ENCODE measurements at regions not wholly inside any gene's neighbourhood (a gene's known extent, or its start where the extent isn't known, plus 50 kb on each side); places are given as distances from the start of the nearest gene placed in this dataset.

DNA sequence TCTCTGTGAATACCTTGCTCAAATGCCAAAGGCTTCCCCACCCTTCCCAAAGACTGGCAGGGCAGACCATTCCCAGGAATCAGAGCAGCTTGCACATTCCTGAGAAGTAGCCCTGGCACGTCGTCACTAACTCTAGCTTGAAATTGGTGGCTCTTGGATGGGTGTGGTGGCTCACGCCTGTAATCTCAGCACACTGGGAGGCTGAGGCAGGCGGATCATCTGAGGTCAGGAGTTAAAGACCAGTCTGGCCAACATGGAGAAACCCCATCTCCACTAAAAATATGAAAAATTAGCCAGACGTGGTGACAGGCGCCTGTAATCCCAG, 108.2 kb upstream of the MPP7 start:
- Histone ChIP-seq H3K27ac (ENCODE audit: insufficient read depth, low read depth, low read length) (no peak overlapping the region), H3K79me2 (ENCODE audit: control insufficient read depth, insufficient read depth, low read length) (no peaks in the 10 kb centered on the region), H4K20me1 (replicated peaks; ENCODE audit: control insufficient read depth, extremely low read depth, insufficient read depth, low read length) (no peaks in the 10 kb centered on the region), H3K27me3 (ENCODE audit: control insufficient read depth in 2 of 2, insufficient read depth in 2 of 2, low read length in 2 of 2) (no peaks in the 10 kb centered on the region), H3K4me1 (ENCODE audit: control insufficient read depth, extremely low read depth, insufficient read depth, low read length) (no peaks in the 10 kb centered on the region), H2AFZ (ENCODE audit: low read depth, low read length) (no peak overlapping the region), H3K4me2 (ENCODE audit: insufficient read depth, low read length) (no peak overlapping the region), H3K9me1 (replicated peaks; ENCODE audit: control insufficient read depth, extremely low read depth, insufficient read depth, low read length) (no peaks in the 10 kb centered on the region), H3K36me3 (ENCODE audit: control insufficient read depth in 2 of 2, extremely low read depth in 1 of 2, insufficient read depth in 2 of 2, low read length in 2 of 2) (no peaks in the 10 kb centered on the region), H3K4me3 (replicated peaks in 1 of 3; ENCODE audit: insufficient read depth in 1 of 3, low read depth in 1 of 3, low read length in 3 of 3) (no peak overlapping the region), H3K9ac (replicated peaks; ENCODE audit: extremely low read depth, insufficient read depth, low read length) (no peak overlapping the region), H3K9me3 (replicated peaks; ENCODE audit: control insufficient read depth, insufficient read depth, low read length) (no peaks in the 10 kb centered on the region)
- dilution Hi-C loops (cut with MboI; ENCODE audit: extremely low pct_ligation_motif_present, low sequenced_read_pairs) (no loop called here), intact Hi-C loops (cut with micrococcal nuclease) (no loop called here)
- no peak for TF ChIP-seq EZH2 (IDR thresholded peaks at IDR 0.05; ENCODE audit: borderline replicate concordance, low read depth, low read length, severe bottlenecking)
- TF ChIP-seq, protein P1, sequence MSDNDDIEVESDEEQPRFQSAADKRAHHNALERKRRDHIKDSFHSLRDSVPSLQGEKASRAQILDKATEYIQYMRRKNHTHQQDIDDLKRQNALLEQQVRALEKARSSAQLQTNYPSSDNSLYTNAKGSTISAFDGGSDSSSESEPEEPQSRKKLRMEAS (IDR thresholded peaks at IDR 0.05; ENCODE audit: insufficient read depth, insufficient read length), result no peak
- TF ChIP-seq FOS (IDR thresholded peaks at IDR 0.05; ENCODE audit: borderline replicate concordance, insufficient read depth, low read length), result no peak
- no peak for TF ChIP-seq JUN (IDR thresholded peaks at IDR 0.05; ENCODE audit: borderline replicate concordance, insufficient read depth, insufficient read length, low read depth)
- TF ChIP-seq, protein P2, sequence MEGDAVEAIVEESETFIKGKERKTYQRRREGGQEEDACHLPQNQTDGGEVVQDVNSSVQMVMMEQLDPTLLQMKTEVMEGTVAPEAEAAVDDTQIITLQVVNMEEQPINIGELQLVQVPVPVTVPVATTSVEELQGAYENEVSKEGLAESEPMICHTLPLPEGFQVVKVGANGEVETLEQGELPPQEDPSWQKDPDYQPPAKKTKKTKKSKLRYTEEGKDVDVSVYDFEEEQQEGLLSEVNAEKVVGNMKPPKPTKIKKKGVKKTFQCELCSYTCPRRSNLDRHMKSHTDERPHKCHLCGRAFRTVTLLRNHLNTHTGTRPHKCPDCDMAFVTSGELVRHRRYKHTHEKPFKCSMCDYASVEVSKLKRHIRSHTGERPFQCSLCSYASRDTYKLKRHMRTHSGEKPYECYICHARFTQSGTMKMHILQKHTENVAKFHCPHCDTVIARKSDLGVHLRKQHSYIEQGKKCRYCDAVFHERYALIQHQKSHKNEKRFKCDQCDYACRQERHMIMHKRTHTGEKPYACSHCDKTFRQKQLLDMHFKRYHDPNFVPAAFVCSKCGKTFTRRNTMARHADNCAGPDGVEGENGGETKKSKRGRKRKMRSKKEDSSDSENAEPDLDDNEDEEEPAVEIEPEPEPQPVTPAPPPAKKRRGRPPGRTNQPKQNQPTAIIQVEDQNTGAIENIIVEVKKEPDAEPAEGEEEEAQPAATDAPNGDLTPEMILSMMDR (IDR thresholded peaks at IDR 0.05; ENCODE audit: extremely low read depth in 1 of 2, insufficient read depth in 1 of 2, low read depth in 1 of 2, low read length in 2 of 2), result no peak
- TF ChIP-seq POLR2AphosphoS5 (IDR thresholded peaks at IDR 0.05; ENCODE audit: insufficient read depth, low read depth, low read length), result no peak
- no peak for TF ChIP-seq POLR2A (IDR thresholded peaks at IDR 0.05; ENCODE audit: low read depth, low read length)
- no TSS peak for BruUV-seq (replicated peaks)
- CTCF ChIA-PET, result interaction anchor here (0.5 to 2.5 kb wide), 3 partner anchors 9 to 691 kb away, joined by 3 to 7 read pairs (median 3); no protein-coding TSS in a partner anchor
- no peak for FAIRE-seq
- DNase-seq (ENCODE audit: low read depth, low spot score), result no peak
- POLR2A ChIA-PET, result no interaction called here
